Kidney (tissue), 13 donors: ENCODE measurements at regions not wholly inside any gene's neighbourhood (a gene's known extent, or its start where the extent isn't known, plus 50 kb on each side); places are given as distances from the start of the nearest gene placed in this dataset.

ENCODE experiments used
- DNase-seq, 5 donors: peaks; one replicate each; pipeline ENCODE4 v3.0.0-alpha.2; 2013 to 2020
- FAIRE-seq: peaks from 2 replicates; lab custom pipeline; 2012; peaks lifted over from hg19 to GRCh38; lab: Jason Lieb, UNC
- H3K27ac ChIP-seq, 2 donors: one replicate each; pipeline ENCODE4 v1.7.0; 2013; ENCODE audit warnings: low read depth in 2 of 2, low read length in 2 of 2, inconsistent platforms in 1 of 2
- H3K27me3 ChIP-seq: one replicate; pipeline ENCODE4 v1.7.1; 2013; ENCODE audit warnings: low read length, inconsistent platforms; ENCODE audit not compliant: control insufficient read depth, insufficient read depth
- H3K36me3 ChIP-seq, 3 donors: one replicate each; pipeline versions ENCODE4 v1.7.0 to v1.7.1; 2013; ENCODE audit warnings: low read length in 3 of 3, control low read depth in 1 of 3, inconsistent platforms in 1 of 3; ENCODE audit not compliant: insufficient read depth in 3 of 3, control insufficient read depth in 2 of 3
- H3K4me1 ChIP-seq, 3 donors: one replicate each; pipeline versions ENCODE4 v1.7.0 to v1.7.1; 2013; ENCODE audit warnings: low read length in 3 of 3, inconsistent platforms in 1 of 3, low read depth in 1 of 3; ENCODE audit not compliant: control insufficient read depth in 2 of 3, insufficient read depth in 2 of 3
- H3K4me3 ChIP-seq, 3 donors: one replicate each; pipeline versions ENCODE4 v1.7.0 to v1.8.1; 2013; ENCODE audit warnings: low read length in 3 of 3, control low read depth in 1 of 3, inconsistent platforms in 1 of 3
- H3K9ac ChIP-seq, 3 donors: one replicate each; pipeline versions ENCODE4 v1.7.0 to v1.7.1; 2013; ENCODE audit warnings: low read length in 3 of 3, control low read depth in 1 of 3, inconsistent platforms in 1 of 3
- H3K9me3 ChIP-seq, 3 donors: one replicate each; pipeline versions ENCODE4 v1.7.0 to v1.7.1; 2013; ENCODE audit warnings: low read length in 3 of 3, control low read depth in 1 of 3, inconsistent platforms in 1 of 3; ENCODE audit not compliant: control insufficient read depth in 2 of 3, insufficient read depth in 1 of 3
- intact Hi-C: fragments of 100-400 bp; cut with DNase I; formaldehyde crosslinking; loops from one replicate; pipeline ENCODE4 v1.11.1; 2022
- TF ChIP-seq, protein P1 (sequence below): IDR thresholded peaks from 3 replicates; pipeline ENCODE4 v1.5.1; 2012; ENCODE audit warnings: mild to moderate bottlenecking, moderate library complexity, borderline replicate concordance; ENCODE audit not compliant: insufficient read depth; ENCODE audit errors: extremely low read depth
- donor health status: control.
- donor health status: control.
- donor health status: control.
- donor health status: control.
- donor health status: control.
- donor health status: DM: yes; HTN: yes; CAD: no.
- donor health status: Normal renal cell carcinoma (clear cell type).

- Histone ChIP-seq H3K27me3 (no peaks in the 10 kb centered on the region), H3K36me3 (no peaks in the 10 kb centered on the region), H3K9me3 (no peaks in the 10 kb centered on the region), H3K27ac (no peak overlapping the region), H3K9ac (peak overlapping the region in 1 of 3 donors; percentile 1), H3K4me3 (peak overlapping the region in 1 of 3 donors; percentile 39), H3K4me1 (peaks cover 2 to 5% (median 5%) of the 10 kb centered on the region in 3 donors)
- TF ChIP-seq, protein P1, sequence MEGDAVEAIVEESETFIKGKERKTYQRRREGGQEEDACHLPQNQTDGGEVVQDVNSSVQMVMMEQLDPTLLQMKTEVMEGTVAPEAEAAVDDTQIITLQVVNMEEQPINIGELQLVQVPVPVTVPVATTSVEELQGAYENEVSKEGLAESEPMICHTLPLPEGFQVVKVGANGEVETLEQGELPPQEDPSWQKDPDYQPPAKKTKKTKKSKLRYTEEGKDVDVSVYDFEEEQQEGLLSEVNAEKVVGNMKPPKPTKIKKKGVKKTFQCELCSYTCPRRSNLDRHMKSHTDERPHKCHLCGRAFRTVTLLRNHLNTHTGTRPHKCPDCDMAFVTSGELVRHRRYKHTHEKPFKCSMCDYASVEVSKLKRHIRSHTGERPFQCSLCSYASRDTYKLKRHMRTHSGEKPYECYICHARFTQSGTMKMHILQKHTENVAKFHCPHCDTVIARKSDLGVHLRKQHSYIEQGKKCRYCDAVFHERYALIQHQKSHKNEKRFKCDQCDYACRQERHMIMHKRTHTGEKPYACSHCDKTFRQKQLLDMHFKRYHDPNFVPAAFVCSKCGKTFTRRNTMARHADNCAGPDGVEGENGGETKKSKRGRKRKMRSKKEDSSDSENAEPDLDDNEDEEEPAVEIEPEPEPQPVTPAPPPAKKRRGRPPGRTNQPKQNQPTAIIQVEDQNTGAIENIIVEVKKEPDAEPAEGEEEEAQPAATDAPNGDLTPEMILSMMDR: peak; percentile 40
- DNase-seq (peak in 2 of 5 donors; percentile 49 to 74), FAIRE-seq (no peak)
- intact Hi-C loops: no loop called here
Measured at GRCh38 chr13:31947105-31947504, 84.5 kb upstream of the FRY start.

DNA sequence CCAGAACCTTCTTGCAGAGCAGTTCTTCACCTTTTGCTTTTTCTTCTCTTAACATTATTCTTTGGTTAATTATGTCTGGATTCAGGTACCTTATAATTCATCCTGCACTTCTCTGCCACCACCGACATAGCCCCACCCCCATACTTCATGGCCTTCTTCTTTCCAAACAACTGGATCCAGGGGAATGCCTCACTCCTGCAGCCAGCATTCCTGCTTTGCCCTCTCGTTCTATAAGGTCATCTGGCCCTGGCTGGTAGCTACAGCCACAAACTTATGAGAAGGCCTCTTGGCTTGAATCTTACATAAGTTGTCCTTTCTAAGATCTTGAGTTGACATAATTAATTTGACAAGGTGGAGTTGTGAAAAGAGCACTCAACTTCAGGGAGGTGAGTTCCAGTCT, 84.1 kb upstream of the FRY start:
- TF ChIP-seq, protein P1: no peak
- peak overlapping the region in 1 of 3 donors; percentile 1 for H3K9ac ChIP-seq
- intact Hi-C loops: no loop called here
- H3K4me1 ChIP-seq: peaks cover 2 to 5% (median 5%) of the 10 kb centered on the region in 3 donors
- no peak overlapping the region for H3K27ac ChIP-seq
- no peaks in the 10 kb centered on the region for H3K9me3 ChIP-seq
- DNase-seq: peak in 1 of 5 donors; percentile 35
- peak overlapping the region in 1 of 3 donors; percentile 39 for H3K4me3 ChIP-seq
- no peaks in the 10 kb centered on the region for H3K27me3 ChIP-seq
- H3K36me3 ChIP-seq: no peaks in the 10 kb centered on the region
- FAIRE-seq: no peak

DNA sequence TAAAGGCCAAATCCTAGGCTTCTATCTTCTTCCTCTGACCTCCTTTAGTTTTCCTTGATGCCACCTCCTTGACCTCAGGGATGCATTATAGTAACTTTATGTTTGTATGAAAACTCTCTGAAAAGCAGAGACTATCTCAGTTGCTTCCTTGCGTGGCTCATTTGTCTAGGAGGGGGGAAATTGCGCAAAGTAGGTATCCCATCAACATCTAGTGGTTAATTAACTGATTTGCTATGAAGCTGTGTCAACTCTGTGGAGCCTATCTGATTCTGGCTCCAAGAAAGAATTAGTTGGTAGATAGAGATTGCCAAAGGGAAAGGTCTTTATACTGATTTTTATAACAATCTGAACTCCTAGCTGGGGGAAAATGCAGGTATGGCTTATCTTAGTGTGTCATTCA, 82.1 kb upstream of the FRY start:
- no peak overlapping the region for H3K4me3 ChIP-seq
- DNase-seq: no peak
- no peak overlapping the region for H3K9ac ChIP-seq
- peaks cover 2 to 5% (median 5%) of the 10 kb centered on the region in 3 donors for H3K4me1 ChIP-seq
- FAIRE-seq: no peak
- no peak overlapping the region for H3K27ac ChIP-seq
- intact Hi-C loops: no loop called here
- no peaks in the 10 kb centered on the region for H3K9me3 ChIP-seq
- H3K27me3 ChIP-seq: no peaks in the 10 kb centered on the region
- H3K36me3 ChIP-seq: no peaks in the 10 kb centered on the region
- TF ChIP-seq, protein P1: no peak
